ENCODE measurements at regions not wholly inside any gene's neighbourhood (a gene's known extent, or its start where the extent isn't known, plus 50 kb on each side); places are given as distances from the start of the nearest gene placed in this dataset.
A peak's percentile ranks its signal among the peaks of the same experiment; 100 is the strongest.
"Not testable (repeated sequence)": the region's sequence is repeated elsewhere in the genome, so short reads cannot be mapped to it uniquely, and the experiment has no call there.

GRCh38 chr9:64070083-64070482 is 1214.9 kb downstream of the FOXD4L5 start:
- intact Hi-C loops (cut with DNase I; ENCODE audit: low total_unique reads); H3K4me3 ChIP-seq; H3K36me3 ChIP-seq; H3K4me1 ChIP-seq; H3K27me3 ChIP-seq; DNase-seq (ENCODE audit: low spot score in 2 of 2); H3K27ac ChIP-seq: not testable (repeated sequence)
- H3K9me3 ChIP-seq, result peaks cover 0 to 10% of the 10 kb centered on the region in 2 donors

GRCh38 chr9:64066736-64067368 is 1218.2 kb downstream of the FOXD4L5 start:
- Histone ChIP-seq H3K9me3 (peaks cover 0 to 10% of the 10 kb centered on the region in 2 donors), H3K27ac (no peak overlapping the region), H3K36me3 (no peaks in the 10 kb centered on the region), H3K4me1 (no peaks in the 10 kb centered on the region), H3K4me3 (no peak overlapping the region), H3K27me3 (no peaks in the 10 kb centered on the region)
- no peak for DNase-seq (ENCODE audit: low spot score in 2 of 2)
- no peak for TF ChIP-seq POLR2A (IDR thresholded peaks at IDR 0.05)
- TF ChIP-seq, protein P1, sequence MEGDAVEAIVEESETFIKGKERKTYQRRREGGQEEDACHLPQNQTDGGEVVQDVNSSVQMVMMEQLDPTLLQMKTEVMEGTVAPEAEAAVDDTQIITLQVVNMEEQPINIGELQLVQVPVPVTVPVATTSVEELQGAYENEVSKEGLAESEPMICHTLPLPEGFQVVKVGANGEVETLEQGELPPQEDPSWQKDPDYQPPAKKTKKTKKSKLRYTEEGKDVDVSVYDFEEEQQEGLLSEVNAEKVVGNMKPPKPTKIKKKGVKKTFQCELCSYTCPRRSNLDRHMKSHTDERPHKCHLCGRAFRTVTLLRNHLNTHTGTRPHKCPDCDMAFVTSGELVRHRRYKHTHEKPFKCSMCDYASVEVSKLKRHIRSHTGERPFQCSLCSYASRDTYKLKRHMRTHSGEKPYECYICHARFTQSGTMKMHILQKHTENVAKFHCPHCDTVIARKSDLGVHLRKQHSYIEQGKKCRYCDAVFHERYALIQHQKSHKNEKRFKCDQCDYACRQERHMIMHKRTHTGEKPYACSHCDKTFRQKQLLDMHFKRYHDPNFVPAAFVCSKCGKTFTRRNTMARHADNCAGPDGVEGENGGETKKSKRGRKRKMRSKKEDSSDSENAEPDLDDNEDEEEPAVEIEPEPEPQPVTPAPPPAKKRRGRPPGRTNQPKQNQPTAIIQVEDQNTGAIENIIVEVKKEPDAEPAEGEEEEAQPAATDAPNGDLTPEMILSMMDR (IDR thresholded peaks at IDR 0.05), result no peak
- no peak for TF ChIP-seq POLR2AphosphoS5 (IDR thresholded peaks at IDR 0.05)
- intact Hi-C loops (cut with DNase I; ENCODE audit: low total_unique reads), result no loop called here

GRCh38 chr9:64061013-64061627 is 1223.9 kb downstream of the FOXD4L5 start:
- Histone ChIP-seq H3K27ac (no peak overlapping the region), H3K4me1 (no peaks in the 10 kb centered on the region), H3K27me3 (no peaks in the 10 kb centered on the region), H3K36me3 (no peaks in the 10 kb centered on the region), H3K9me3 (no peaks in the 10 kb centered on the region), H3K4me3 (no peak overlapping the region)
- TF ChIP-seq POLR2AphosphoS5 (IDR thresholded peaks at IDR 0.05) (no peak), POLR2A (IDR thresholded peaks at IDR 0.05) (no peak)
- intact Hi-C loops (cut with DNase I; ENCODE audit: low total_unique reads), result no loop called here
- no peak for DNase-seq (ENCODE audit: low spot score in 2 of 2)

DNA sequence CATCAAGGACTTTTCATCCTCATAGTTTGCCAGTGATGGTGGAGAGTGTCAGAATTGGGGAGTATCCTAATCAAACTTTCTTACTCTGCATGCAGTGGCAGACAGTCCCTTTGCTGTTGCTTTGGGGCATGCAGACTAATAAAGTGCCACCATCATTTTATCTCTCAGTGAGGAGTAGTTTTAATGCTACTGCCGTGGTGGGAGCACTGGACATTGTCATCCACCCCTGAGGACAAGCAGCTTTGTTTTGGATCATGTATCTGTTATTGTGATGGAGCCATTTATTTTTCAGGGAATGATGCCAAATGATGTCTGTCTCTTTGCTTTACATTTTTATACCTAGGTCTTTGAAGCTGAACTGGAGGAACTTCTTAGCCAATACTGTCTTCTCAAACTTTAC is 1226.9 kb downstream of the FOXD4L5 start:
- H3K4me3 ChIP-seq; H3K9me3 ChIP-seq; H3K27ac ChIP-seq; DNase-seq (ENCODE audit: low spot score in 2 of 2); H3K36me3 ChIP-seq; intact Hi-C loops (cut with DNase I; ENCODE audit: low total_unique reads); H3K27me3 ChIP-seq; H3K4me1 ChIP-seq: not testable (repeated sequence)

GRCh38 chr9:64057553-64057952 is 1227.5 kb downstream of the FOXD4L5 start:
- Histone ChIP-seq H3K27me3 (no peaks in the 10 kb centered on the region), H3K9me3 (no peaks in the 10 kb centered on the region)
- DNase-seq (ENCODE audit: low spot score in 2 of 2), result no peak

DNA sequence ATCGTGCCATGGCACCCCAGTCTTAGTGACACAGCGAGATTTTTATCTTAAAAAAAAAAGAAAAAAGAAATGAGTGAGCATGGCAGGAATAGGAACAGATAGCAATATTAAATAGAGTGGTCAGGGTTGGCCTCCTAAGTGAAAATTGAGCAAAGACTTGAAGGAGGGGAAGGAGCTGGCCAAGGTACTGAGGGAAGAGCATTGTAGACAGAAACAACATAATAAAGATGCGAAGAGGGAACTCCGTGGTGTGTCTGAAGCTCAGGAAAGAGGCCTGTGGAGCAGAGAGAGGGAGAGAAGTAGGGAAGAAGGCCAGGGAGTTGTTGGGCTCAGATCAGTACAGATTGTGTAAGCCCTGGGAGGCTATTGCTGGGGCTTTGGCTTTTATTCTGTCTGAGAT is 1256.1 kb downstream of the FOXD4L5 start:
- H3K27me3 ChIP-seq; DNase-seq (ENCODE audit: low spot score in 2 of 2); H3K4me1 ChIP-seq; intact Hi-C loops (cut with DNase I; ENCODE audit: low total_unique reads); H3K4me3 ChIP-seq; H3K36me3 ChIP-seq; H3K27ac ChIP-seq; H3K9me3 ChIP-seq: not testable (repeated sequence)

More at GRCh38 chr9:64057553-64057952, 1227.5 kb downstream of the FOXD4L5 start:
- Histone ChIP-seq H3K4me3 (no peak overlapping the region), H3K27ac (no peak overlapping the region), H3K36me3 (no peaks in the 10 kb centered on the region), H3K4me1 (no peaks in the 10 kb centered on the region)
- intact Hi-C loops (cut with DNase I; ENCODE audit: low total_unique reads), result no loop called here
- TF ChIP-seq, protein P1 (IDR thresholded peaks at IDR 0.05), result no peak
- TF ChIP-seq POLR2A (IDR thresholded peaks at IDR 0.05) (no peak), POLR2AphosphoS5 (IDR thresholded peaks at IDR 0.05) (no peak)

DNA sequence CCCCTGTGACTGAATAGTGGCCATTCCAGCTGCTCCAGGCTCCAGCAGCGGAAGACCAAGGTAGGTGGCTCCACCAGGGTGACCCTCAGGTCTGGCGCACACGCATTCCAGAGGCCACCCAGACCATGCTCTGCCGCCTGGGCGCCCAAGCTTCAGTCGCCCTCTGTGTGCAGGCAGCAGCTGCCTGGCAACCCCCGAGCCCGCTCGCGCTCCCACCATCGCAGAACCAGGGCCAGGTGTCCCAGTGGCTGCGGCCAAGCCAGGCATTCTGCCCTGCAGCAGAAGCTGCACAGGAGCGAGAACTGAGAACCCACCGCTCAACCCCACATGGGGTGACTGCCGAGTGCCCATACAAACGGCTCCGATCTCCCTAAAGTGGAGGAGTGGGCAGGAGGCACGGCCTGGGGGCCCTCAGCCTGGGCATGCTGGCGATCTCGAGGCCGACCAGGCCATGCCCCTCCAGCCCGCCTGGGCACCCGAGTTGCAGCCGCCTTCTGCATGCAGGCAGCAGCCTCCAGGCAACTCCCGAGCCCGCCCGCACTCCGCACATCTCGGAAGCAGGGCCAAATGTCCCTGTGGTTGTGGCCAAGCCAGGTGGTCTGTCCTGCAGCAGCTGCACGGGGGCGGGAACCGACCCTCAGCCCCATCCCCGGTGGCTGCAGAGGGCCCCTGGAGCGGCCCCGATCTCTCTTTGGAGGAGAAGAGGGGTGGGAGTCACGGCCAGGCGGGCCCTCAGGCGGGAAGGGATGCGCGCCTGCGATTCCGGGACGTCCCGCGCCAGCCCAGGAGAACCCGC is 1264.1 kb downstream of the FOXD4L5 start:
- H3K27ac ChIP-seq; H3K4me1 ChIP-seq; H3K4me3 ChIP-seq; H3K9me3 ChIP-seq; H3K36me3 ChIP-seq; DNase-seq (ENCODE audit: low spot score in 2 of 2); intact Hi-C loops (cut with DNase I; ENCODE audit: low total_unique reads); H3K27me3 ChIP-seq: not testable (repeated sequence)

DNA sequence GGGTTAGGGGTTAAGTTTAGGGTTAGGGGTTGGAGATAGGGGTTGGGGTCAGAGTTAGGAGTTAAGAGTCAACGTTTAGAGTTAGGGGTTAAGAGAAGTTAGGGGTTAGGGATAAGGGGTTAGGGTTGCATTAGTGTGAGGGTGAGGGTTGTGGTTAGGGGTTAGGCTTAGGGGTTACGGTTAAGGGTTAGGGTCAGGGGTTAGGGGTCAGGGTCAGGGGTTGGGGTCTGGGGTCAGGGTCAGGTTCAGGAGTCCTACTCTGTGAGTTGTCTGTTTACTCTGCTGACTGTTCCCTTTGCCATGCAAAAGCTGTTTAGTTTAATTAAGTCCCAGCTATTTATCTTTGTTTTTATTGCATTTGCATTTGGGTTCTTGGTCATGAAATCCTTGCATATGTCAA is 1267.3 kb downstream of the FOXD4L5 start:
- DNase-seq (ENCODE audit: low spot score in 2 of 2); intact Hi-C loops (cut with DNase I; ENCODE audit: low total_unique reads); H3K27ac ChIP-seq; H3K4me3 ChIP-seq; H3K4me1 ChIP-seq; H3K27me3 ChIP-seq; H3K36me3 ChIP-seq: not testable (repeated sequence)
- peaks cover 15 to 17% of the 10 kb centered on the region in 2 donors for H3K9me3 ChIP-seq

DNA sequence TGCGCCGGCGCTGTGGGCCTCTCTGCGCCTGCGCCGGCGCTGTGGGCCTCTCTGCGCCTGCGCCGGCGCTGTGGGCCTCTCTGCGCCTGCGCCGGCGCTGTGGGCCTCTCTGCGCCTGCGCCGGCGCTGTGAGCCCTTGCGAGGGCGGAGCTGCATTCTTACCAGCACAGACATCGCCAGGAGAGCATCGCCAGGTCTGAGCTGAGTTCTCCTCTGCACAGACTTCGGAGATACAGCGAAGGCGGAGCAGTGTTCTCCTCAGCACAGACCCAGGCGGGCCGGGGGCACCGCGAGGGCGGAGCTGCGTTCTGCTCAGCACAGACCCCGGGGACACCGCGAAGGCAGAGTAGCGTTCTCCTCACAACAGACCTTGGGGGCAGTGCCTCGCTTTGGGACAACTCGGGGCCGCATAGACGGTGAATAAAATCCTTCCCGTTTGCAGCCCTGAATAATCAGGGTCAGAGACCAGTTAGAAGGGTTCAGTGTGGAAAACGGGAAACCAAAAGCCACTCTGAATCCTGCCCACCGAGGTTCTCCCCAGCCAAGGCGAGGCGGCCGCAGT is 1268.1 kb downstream of the FOXD4L5 start:
- H3K36me3 ChIP-seq; H3K4me3 ChIP-seq; H3K27me3 ChIP-seq; H3K4me1 ChIP-seq; intact Hi-C loops (cut with DNase I; ENCODE audit: low total_unique reads); DNase-seq (ENCODE audit: low spot score in 2 of 2); H3K27ac ChIP-seq: not testable (repeated sequence)
- H3K9me3 ChIP-seq, result peaks cover 15 to 17% of the 10 kb centered on the region in 2 donors

GRCh38 chr9:64016246-64016645 is 1268.8 kb downstream of the FOXD4L5 start:
- H3K27me3 ChIP-seq; intact Hi-C loops (cut with DNase I; ENCODE audit: low total_unique reads); H3K4me1 ChIP-seq; H3K27ac ChIP-seq; DNase-seq (ENCODE audit: low spot score in 2 of 2); H3K36me3 ChIP-seq: not testable (repeated sequence)
- peaks cover 15 to 17% of the 10 kb centered on the region in 2 donors for H3K9me3 ChIP-seq
- peak overlapping the region in 1 of 3 donors; percentile 17 for H3K4me3 ChIP-seq
